Liver (tissue), 8 donors: ENCODE measurements at regions not wholly inside any gene's neighbourhood (a gene's known extent, or its start where the extent isn't known, plus 50 kb on each side); places are given as distances from the start of the nearest gene placed in this dataset.
A peak's percentile ranks its signal among the peaks of the same experiment; 100 is the strongest.

ENCODE experiments used
- DNase-seq: peaks from one replicate; pipeline ENCODE4 v3.0.0-alpha.2; 2017; ENCODE audit warnings: low spot score
- H3K27ac ChIP-seq, 2 donors: one replicate each; pipeline ENCODE4 v1.7.0; 2013; ENCODE audit warnings: inconsistent platforms in 2 of 2, low read length in 2 of 2, control low read depth in 1 of 2, low read depth in 1 of 2, mild to moderate bottlenecking in 1 of 2
- H3K27me3 ChIP-seq, 4 donors: one replicate each; pipeline versions ENCODE4 v1.6.1 to v1.7.0; 2013; ENCODE audit warnings: low read length in 3 of 4, inconsistent platforms in 1 of 4, mild to moderate bottlenecking in 1 of 4, moderate library complexity in 1 of 4; ENCODE audit not compliant: control insufficient read depth in 4 of 4, insufficient read depth in 4 of 4
- H3K36me3 ChIP-seq, 4 donors: one replicate each; pipeline versions ENCODE4 v1.6.1 to v1.7.0; 2013; ENCODE audit warnings: low read length in 3 of 4, mild to moderate bottlenecking in 3 of 4, low read depth in 1 of 4, moderate library complexity in 1 of 4; ENCODE audit not compliant: control insufficient read depth in 4 of 4, insufficient read depth in 3 of 4
- H3K4me1 ChIP-seq, 4 donors: one replicate each; pipeline versions ENCODE4 v1.6.1 to v1.7.0; 2013; ENCODE audit warnings: low read length in 3 of 4, mild to moderate bottlenecking in 3 of 4, moderate library complexity in 1 of 4; ENCODE audit not compliant: control insufficient read depth in 4 of 4, insufficient read depth in 4 of 4
- H3K4me3 ChIP-seq, 3 donors: one replicate each; pipeline versions ENCODE4 v1.6.1 to v1.7.0; 2013; ENCODE audit warnings: low read length in 3 of 3, control low read depth in 1 of 3, low read depth in 1 of 3, mild to moderate bottlenecking in 1 of 3
- H3K9ac ChIP-seq, 2 donors: one replicate each; pipeline ENCODE4 v1.7.0; 2013; ENCODE audit warnings: low read length in 2 of 2, mild to moderate bottlenecking in 2 of 2, moderate library complexity in 2 of 2, control low read depth in 1 of 2, low read depth in 1 of 2
- H3K9me3 ChIP-seq, 4 donors: one replicate each; pipeline versions ENCODE4 v1.6.1 to v1.7.0; 2013; ENCODE audit warnings: low read length in 3 of 4; ENCODE audit not compliant: control insufficient read depth in 4 of 4
- ATF3 ChIP-seq: IDR thresholded peaks from 2 replicates; pipeline ENCODE4 v1.6.1; 2016; ENCODE audit warnings: antibody characterized with exemption
- EGR1 ChIP-seq, 2 donors: IDR thresholded peaks; 2 replicates each; pipeline ENCODE4 v1.6.1; 2016 to 2018; ENCODE audit warnings: antibody characterized with exemption in 2 of 2, low read depth in 2 of 2
- FOXA1 ChIP-seq: IDR thresholded peaks from 2 replicates; pipeline ENCODE4 v1.6.1; 2016; ENCODE audit warnings: antibody characterized with exemption
- FOXA2 ChIP-seq: IDR thresholded peaks from 2 replicates; pipeline ENCODE4 v1.6.1; 2016; ENCODE audit warnings: antibody characterized with exemption
- GABPA ChIP-seq, 2 donors: IDR thresholded peaks in 1 of 2; conservative IDR thresholded peaks in 1 of 2; 2 replicates each; pipeline ENCODE4 v1.6.1; 2016; ENCODE audit warnings: antibody characterized with exemption in 2 of 2, mild to moderate bottlenecking in 1 of 2, moderate library complexity in 1 of 2
- HNF4A ChIP-seq, 2 donors: conservative IDR thresholded peaks; 2 replicates each; pipeline ENCODE4 v1.6.1; 2016; ENCODE audit warnings: antibody characterized with exemption in 2 of 2, mild to moderate bottlenecking in 2 of 2
- HNF4G ChIP-seq: IDR thresholded peaks from 2 replicates; pipeline ENCODE4 v1.6.1; 2016; ENCODE audit warnings: antibody characterized with exemption
- JUND ChIP-seq, 2 donors: IDR thresholded peaks; 2 replicates each; pipeline ENCODE4 v1.6.1; 2016; ENCODE audit warnings: antibody characterized with exemption in 2 of 2
- NR2F2 ChIP-seq: IDR thresholded peaks from 2 replicates; pipeline ENCODE4 v1.6.1; 2016; ENCODE audit warnings: antibody characterized with exemption
- RAD21 ChIP-seq, 2 donors: IDR thresholded peaks; 2 replicates each; pipeline ENCODE4 v1.6.1; 2016; ENCODE audit warnings: antibody characterized with exemption in 2 of 2, mild to moderate bottlenecking in 2 of 2
- RXRA ChIP-seq, 2 donors: IDR thresholded peaks; 2 replicates each; pipeline ENCODE4 v1.6.1; 2017 to 2018; ENCODE audit warnings: antibody characterized with exemption in 2 of 2, mild to moderate bottlenecking in 1 of 2
- SP1 ChIP-seq: IDR thresholded peaks from 2 replicates; pipeline ENCODE4 v1.6.1; 2018; ENCODE audit warnings: antibody characterized with exemption, mild to moderate bottlenecking
- TAF1 ChIP-seq: conservative IDR thresholded peaks from 2 replicates; pipeline ENCODE4 v1.6.1; 2016; ENCODE audit warnings: antibody characterized with exemption, mild to moderate bottlenecking
- WGBS: extraction: QIAGEN DNeasy Blood & Tissue Kit; methylation state at CpG from one replicate; pipeline ENCODE4 v1.1.7; 2013; 5-methylcytosine and 5-hydroxymethylcytosine counted together
- TF ChIP-seq, protein P1 (sequence below): IDR thresholded peaks from 2 replicates; pipeline ENCODE4 v1.6.1; 2016; ENCODE audit warnings: antibody characterized with exemption, mild to moderate bottlenecking
- TF ChIP-seq, protein P2 (sequence below): fragments of 150-350 bp; IDR thresholded peaks from 2 replicates; pipeline ENCODE4 v1.5.1; 2017; ENCODE audit warnings: improper control_type of control experiment, low read depth, low read length; ENCODE audit not compliant: missing input control
- TF ChIP-seq, protein P3 (sequence below): IDR thresholded peaks from 2 replicates; pipeline ENCODE4 v1.6.1; 2016; ENCODE audit warnings: antibody characterized with exemption
- TF ChIP-seq, protein P4 (sequence below): IDR thresholded peaks from 2 replicates; pipeline ENCODE4 v1.6.1; 2016; ENCODE audit warnings: antibody characterized with exemption
- donor health status: healthy.
- donor health status: healthy.
- donor health status: healthy.
- donor health status: healthy.
- donor health status: healthy.

DNA sequence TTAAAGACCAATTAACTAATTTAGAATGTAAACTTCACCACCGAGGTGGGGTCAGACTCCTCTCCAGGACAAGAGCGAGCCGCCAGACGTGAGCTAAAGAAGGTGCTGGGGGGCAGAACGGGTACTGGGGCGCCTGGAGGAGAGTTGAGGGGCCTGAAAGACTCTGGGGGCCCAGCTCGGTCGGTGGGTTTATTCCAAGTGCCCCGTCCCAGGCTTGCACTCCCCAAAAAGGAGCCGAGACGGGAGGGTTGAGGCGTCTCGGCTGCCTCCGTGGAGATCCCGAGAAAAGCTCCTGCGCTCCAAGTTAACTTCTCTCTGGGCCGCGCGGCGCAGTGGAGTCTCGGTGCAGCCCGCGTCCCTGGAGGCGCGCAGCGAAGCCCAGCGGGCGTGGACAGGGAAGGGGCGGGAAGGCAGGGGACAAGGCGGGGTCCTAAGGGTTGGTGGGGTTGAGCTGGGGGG lies 553.3 kb downstream of the TFEC start:
- Histone ChIP-seq H3K27ac (no peak overlapping the region), H3K4me1 (peaks cover 0 to 9% (median 5%) of the 10 kb centered on the region in 4 donors), H3K27me3 (peaks cover 0 to 4% (median 1%) of the 10 kb centered on the region in 4 donors), H3K4me3 (peak overlapping the region in 2 of 3 donors; percentile 7 to 41), H3K9ac (no peak overlapping the region), H3K36me3 (no peaks in the 10 kb centered on the region), H3K9me3 (no peaks in the 10 kb centered on the region)
- 6% methylated on average over 30 of the region's 30 CpGs for WGBS
- TF ChIP-seq, protein P1, sequence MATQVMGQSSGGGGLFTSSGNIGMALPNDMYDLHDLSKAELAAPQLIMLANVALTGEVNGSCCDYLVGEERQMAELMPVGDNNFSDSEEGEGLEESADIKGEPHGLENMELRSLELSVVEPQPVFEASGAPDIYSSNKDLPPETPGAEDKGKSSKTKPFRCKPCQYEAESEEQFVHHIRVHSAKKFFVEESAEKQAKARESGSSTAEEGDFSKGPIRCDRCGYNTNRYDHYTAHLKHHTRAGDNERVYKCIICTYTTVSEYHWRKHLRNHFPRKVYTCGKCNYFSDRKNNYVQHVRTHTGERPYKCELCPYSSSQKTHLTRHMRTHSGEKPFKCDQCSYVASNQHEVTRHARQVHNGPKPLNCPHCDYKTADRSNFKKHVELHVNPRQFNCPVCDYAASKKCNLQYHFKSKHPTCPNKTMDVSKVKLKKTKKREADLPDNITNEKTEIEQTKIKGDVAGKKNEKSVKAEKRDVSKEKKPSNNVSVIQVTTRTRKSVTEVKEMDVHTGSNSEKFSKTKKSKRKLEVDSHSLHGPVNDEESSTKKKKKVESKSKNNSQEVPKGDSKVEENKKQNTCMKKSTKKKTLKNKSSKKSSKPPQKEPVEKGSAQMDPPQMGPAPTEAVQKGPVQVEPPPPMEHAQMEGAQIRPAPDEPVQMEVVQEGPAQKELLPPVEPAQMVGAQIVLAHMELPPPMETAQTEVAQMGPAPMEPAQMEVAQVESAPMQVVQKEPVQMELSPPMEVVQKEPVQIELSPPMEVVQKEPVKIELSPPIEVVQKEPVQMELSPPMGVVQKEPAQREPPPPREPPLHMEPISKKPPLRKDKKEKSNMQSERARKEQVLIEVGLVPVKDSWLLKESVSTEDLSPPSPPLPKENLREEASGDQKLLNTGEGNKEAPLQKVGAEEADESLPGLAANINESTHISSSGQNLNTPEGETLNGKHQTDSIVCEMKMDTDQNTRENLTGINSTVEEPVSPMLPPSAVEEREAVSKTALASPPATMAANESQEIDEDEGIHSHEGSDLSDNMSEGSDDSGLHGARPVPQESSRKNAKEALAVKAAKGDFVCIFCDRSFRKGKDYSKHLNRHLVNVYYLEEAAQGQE, result no peak
- TF ChIP-seq RAD21 (IDR thresholded peaks at IDR 0.05) (no peak), HNF4A (conservative IDR thresholded peaks at IDR 0.05) (no peak), ATF3 (no peak), GABPA (IDR thresholded peaks at IDR 0.05 in 1 of 2, conservative IDR thresholded peaks at IDR 0.05 in 1 of 2) (no peak), NR2F2 (no peak), FOXA2 (no peak), JUND (IDR thresholded peaks at IDR 0.05) (no peak), RXRA (IDR thresholded peaks at IDR 0.05) (no peak), HNF4G (no peak), EGR1 (IDR thresholded peaks at IDR 0.05; ENCODE audit: low read depth in 2 of 2) (no peak)
- TF ChIP-seq, protein P2, sequence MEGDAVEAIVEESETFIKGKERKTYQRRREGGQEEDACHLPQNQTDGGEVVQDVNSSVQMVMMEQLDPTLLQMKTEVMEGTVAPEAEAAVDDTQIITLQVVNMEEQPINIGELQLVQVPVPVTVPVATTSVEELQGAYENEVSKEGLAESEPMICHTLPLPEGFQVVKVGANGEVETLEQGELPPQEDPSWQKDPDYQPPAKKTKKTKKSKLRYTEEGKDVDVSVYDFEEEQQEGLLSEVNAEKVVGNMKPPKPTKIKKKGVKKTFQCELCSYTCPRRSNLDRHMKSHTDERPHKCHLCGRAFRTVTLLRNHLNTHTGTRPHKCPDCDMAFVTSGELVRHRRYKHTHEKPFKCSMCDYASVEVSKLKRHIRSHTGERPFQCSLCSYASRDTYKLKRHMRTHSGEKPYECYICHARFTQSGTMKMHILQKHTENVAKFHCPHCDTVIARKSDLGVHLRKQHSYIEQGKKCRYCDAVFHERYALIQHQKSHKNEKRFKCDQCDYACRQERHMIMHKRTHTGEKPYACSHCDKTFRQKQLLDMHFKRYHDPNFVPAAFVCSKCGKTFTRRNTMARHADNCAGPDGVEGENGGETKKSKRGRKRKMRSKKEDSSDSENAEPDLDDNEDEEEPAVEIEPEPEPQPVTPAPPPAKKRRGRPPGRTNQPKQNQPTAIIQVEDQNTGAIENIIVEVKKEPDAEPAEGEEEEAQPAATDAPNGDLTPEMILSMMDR, result no peak
- TF ChIP-seq, protein P3, sequence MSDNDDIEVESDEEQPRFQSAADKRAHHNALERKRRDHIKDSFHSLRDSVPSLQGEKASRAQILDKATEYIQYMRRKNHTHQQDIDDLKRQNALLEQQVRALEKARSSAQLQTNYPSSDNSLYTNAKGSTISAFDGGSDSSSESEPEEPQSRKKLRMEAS, result no peak
- DNase-seq, result no peak

DNA sequence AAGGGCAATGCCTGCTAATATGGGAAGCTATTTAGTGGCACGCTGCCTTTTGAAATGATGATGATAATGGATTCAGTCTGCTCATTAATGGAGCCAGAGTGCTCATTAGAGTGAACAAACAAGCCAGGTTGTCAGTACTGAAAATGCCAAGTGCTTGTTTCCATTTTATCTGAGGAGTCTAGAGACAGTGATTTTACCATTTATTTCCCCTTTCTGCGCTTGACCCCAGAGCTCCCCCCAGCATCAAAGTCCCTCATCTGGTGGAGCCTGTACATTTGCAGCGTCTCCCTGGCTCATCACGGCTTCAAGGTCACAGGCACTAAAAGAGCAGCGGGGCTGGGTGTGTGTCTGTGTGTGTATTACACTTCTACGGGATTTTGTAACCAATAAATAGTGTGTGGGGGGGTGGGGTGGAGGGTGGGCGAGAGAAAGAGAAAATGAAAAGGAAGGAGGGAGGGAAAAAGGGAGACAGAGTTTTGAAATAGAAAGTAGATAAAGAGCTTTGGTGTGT lies 553.8 kb downstream of the TFEC start:
- DNase-seq, result no peak
- Histone ChIP-seq H3K27me3 (peaks cover 0 to 4% (median 1%) of the 10 kb centered on the region in 4 donors), H3K9ac (no peak overlapping the region), H3K4me1 (peaks cover 0 to 9% (median 5%) of the 10 kb centered on the region in 4 donors), H3K9me3 (no peaks in the 10 kb centered on the region), H3K4me3 (peak overlapping the region in 2 of 3 donors; percentile 7 to 41), H3K27ac (no peak overlapping the region), H3K36me3 (no peaks in the 10 kb centered on the region)
- 3% methylated on average over 7 of the region's 7 CpGs for WGBS
- TF ChIP-seq TAF1, result no peak
- no peak for TF ChIP-seq EGR1 (IDR thresholded peaks at IDR 0.05; ENCODE audit: low read depth in 2 of 2)
- TF ChIP-seq NR2F2, result no peak
- TF ChIP-seq, protein P2, result no peak
- no peak for TF ChIP-seq ATF3
- TF ChIP-seq, protein P3, result no peak
- TF ChIP-seq, protein P4, sequence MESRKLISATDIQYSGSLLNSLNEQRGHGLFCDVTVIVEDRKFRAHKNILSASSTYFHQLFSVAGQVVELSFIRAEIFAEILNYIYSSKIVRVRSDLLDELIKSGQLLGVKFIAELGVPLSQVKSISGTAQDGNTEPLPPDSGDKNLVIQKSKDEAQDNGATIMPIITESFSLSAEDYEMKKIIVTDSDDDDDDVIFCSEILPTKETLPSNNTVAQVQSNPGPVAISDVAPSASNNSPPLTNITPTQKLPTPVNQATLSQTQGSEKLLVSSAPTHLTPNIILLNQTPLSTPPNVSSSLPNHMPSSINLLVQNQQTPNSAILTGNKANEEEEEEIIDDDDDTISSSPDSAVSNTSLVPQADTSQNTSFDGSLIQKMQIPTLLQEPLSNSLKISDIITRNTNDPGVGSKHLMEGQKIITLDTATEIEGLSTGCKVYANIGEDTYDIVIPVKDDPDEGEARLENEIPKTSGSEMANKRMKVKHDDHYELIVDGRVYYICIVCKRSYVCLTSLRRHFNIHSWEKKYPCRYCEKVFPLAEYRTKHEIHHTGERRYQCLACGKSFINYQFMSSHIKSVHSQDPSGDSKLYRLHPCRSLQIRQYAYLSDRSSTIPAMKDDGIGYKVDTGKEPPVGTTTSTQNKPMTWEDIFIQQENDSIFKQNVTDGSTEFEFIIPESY, result no peak
- no peak for TF ChIP-seq FOXA2
- TF ChIP-seq SP1, result no peak
- no peak for TF ChIP-seq RAD21 (IDR thresholded peaks at IDR 0.05)
- no peak for TF ChIP-seq FOXA1
- TF ChIP-seq RXRA (IDR thresholded peaks at IDR 0.05), result no peak
- no peak for TF ChIP-seq HNF4A (conservative IDR thresholded peaks at IDR 0.05)
